GM19397 (cell line): ENCODE measurements at regions not wholly inside any gene's neighbourhood (a gene's known extent, or its start where the extent isn't known, plus 50 kb on each side); places are given as distances from the start of the nearest gene placed in this dataset.

Experiments used
- ATAC-seq: cut with Tn5 transposase; IDR thresholded peaks from one replicate; pipeline ENCODE4 v1.9.1; 2021; ENCODE audit warnings: mild to moderate bottlenecking, moderate library complexity; ENCODE audit not compliant: unreplicated experiment

DNA sequence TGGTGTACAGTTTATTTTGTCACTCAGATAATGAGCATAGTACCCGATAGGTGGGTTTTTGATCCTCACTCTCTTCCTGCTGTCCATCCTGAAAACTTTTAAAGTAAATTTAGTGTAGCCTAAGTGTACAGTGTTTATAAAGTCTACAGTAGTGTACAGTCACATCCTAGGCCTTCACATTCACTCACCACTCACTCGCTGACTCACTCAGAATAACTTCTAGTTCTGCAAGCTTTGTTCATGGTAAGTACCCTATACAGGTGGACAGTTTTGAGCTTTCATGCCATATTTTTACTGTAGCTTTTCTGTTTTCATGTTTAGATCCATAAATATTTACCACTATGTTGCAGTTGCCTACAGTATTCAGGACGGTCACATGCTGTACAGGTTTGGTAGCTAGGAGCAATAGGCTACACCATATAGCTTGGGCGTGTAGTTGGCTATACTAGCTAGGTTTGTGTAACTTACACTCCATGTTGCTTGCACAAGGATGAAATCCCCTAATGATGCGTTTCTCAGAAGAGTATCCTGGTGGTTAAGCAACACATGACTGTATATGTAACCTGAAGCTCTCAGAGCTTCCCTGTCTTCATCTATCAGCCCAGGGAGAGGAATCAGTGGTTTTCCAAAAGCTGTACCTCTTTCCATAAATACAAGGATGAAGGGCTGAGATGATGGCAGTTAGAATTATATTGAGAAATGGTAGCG, 87.6 kb upstream of the SLC25A26 start:
- ATAC-seq, result no peak

DNA sequence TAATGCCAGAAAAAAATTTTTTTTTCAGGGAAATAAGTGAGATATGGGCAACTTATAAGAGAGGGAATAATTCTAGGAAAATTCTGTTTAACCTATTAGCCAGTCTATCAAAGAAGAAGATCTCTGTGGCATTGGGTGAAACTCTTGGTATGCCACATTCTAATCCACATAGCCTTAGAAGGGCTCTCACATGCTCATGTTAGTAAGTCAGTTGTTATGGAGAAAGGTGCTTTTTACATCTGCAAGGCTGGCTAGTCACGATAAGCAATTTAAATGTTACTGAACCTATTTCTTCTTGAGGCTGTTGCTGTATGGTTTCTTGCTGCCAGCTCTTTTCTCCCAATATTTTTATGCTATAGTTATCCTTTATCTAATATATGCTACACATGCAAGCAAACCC, 89.9 kb upstream of the MAGI1 start:
- ATAC-seq, result no peak

DNA sequence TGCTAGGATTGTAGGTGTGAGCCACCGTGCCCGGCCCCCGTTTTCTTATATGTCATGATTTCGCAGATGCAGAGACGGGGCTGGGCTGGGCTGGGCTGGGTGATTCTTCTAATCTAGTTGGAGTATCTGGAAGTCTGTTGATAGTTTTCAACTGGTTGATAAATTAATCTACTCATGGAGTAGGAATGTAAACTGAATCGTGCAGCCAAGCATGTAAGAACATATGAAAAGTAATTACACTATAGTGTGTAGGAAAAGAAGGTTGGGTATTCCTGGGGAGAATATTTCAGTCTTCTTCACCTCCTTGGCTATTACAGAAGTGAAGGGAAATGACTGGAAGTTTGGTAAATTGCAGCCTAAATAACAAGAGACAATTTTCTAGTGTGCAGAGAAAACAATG, 82.6 kb upstream of the MAGI1 start:
- no peak for ATAC-seq

DNA sequence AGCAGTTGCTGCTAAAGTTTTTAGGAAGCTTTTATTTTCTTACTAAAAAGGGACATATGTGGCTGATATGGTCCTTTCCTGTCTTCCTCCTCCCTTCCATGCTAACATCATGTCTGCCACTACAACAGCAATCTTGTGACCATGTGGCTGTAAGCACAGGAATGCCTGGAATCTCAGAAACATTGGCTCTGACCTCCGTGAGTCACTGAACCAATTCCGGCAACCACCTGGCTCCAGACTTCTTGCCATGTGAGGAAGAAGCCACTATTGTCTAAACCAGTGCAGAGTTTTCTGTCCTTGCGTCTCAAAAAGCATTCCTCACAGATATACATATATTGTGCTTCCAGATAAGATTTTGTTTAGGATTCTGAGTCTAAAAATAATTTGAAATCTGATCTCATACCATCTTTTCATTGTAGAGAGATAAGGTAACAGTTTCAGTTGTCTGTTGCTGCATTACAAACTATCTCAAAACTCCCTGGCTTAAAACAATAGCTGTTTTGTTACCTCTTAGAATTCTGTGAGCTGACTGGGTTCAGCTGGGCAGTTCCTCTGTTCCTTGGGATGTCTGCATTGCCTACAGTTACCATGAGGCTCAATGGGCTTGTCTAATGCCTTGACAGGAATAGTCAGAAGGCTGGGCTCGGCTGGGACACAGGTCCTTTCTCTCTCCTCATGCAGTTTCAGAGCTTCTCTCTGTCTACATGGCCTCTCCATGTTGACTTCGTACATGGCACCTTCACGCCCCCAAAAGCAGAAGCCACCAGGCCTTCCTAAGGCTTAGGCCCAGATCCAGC, 77.3 kb upstream of the MAGI1 start:
- no peak for ATAC-seq

DNA sequence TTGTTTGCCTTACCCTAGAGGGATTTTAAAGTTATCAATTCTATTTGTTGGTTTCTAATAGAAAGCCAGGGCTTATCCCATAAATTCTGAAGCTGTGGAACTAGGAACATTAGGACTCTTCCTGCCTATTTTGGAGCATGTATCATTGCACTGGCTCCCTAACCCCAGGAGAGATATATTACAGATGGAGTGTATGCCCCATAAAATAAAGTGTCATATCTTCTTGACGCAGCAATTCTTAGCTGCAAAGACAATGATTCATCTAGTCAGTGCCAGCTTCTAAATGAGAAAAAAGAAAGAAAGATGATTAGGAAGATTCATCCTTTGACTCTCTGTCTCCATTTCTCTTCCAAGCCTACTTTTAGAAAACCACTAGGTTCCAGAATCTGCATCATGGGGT, 74.8 kb upstream of the MAGI1 start:
- no peak for ATAC-seq

DNA sequence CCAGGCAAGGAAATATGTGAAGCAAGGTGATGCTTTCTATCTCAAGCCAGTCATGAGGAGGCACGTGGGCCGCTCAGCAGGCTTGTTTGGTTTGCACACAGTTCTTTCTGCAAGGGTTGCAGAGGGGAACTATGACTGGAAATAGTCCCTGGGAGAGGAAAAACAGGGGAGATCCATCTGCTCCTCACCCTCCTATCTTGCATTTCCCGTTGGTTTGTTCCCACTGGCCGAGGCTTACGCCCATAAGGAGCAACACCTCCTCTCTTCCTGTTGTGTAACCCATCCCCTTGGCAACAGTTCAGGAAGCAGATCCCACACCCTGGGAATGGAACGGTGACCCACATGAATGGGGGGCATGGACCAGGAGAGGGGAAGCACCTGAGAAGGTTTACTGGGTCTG, 72.1 kb upstream of the MAGI1 start:
- no peak for ATAC-seq

DNA sequence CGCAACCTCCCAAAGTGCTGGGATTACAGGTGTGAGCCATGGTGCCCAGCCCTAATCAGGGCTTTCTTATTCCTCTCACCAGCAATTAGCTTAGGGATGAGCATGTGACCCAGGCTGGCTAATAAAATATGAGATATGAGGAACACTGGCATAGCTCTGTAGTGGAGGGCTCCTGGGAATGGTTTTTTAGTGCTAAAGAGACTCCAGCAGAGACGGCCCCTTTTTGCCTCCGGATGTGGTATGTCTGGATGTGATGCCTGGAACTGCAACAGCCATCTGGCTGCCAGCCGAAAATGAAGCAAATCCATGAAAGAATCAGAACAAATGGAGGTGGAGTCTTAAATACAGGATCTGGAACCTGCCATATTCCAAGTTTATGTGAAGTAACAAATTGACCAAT, 69.1 kb upstream of the MAGI1 start:
- no peak for ATAC-seq

DNA sequence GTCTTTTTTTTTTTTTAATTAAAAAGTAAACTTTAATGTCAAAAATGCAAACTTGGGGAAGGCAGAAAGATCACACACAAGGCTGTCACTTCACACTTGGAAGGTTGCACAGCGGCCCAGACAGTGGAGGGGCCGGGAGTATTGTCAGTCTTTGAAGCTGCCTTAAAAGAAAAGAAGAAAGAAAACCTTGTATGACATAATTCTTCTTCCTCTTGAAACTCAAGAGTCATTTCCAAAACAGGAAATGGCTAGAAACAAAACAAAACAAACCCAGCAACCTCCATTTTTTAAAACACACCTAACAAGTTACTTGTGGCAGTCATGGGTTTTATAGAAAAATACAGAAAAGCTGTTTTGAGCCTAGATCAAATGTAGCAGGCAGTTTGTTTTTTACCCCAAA, 68.1 kb upstream of the MAGI1 start:
- ATAC-seq, result no peak

DNA sequence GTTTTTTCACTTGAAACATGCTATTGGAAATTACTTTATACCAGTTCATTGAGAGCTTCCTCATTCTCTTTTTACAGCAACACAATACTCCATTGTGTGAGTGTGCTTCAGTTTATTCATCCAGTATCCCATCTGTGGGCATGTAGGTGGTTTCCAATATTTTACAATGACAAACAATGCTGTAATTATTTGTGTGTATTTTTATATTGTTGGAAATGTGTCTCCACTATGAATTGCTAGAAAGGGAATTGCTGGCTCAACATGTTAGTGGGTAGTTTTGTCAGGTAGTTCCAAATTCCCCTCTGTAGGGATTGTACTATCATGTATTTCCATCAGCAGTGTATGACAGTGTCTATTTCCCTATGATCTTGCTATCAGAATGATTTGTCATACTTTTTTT, 65.8 kb upstream of the MAGI1 start:
- ATAC-seq, result no peak

DNA sequence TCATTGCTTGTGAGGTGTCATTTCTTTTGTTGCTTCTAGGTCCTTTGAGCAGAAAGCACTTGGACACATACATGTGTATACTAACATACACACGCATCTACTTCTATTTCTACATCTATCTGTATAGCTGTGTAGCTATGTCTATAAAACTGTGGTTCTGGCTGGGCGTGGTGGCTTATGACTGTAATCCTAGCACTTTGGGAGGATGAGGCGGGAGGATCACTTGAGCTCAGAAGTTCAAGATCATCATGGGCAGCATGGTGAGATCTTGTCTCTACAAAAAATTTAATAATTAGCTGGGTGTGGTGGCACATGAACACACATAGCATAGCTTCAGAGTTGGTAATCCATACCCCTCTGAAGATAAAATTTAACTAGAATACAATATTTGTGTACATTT, 65.0 kb upstream of the MAGI1 start:
- ATAC-seq, result no peak

DNA sequence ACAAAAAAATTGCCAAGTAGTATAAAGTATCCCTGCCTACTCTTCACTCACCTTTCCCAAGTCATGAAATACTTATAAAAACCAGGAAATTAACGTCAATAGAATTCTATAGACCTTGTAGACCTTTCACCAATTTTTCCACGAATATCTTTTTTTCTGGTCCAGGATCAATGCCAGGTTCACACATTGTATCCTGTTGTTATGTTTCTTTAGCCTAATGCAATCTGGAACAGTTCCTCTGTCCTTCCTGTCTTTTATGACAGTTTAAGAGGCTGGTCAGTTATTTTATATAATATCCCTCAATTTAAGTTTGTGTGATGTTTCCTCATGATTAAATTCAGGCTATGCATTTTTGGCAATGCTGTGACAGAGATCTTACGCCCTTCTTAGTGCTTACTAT, 63.2 kb upstream of the MAGI1 start:
- no peak for ATAC-seq

DNA sequence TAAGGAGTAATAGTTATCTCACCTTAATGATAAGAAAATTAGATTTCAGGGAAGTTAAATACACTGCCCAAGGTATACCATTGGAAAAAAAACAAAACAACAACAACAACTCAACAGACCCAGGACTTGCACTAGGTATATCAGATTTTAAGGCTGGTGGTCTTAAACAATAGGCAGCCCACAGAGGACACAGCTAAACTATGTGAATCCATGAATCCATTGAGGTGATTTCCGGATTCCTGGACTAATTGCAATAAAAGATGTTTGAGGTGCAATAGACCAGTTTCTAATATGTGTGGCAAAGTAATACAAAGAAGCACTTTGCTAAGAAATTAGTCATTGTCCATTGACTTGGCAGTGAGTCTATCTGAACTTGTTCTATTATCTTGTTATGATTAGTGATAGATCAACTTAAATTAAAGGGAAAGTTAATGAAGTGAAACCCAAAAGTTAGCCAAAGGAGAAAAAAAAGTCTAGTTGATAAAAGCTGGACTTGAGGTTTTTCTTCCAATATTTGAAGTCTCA, 60.9 kb upstream of the MAGI1 start:
- no peak for ATAC-seq

DNA sequence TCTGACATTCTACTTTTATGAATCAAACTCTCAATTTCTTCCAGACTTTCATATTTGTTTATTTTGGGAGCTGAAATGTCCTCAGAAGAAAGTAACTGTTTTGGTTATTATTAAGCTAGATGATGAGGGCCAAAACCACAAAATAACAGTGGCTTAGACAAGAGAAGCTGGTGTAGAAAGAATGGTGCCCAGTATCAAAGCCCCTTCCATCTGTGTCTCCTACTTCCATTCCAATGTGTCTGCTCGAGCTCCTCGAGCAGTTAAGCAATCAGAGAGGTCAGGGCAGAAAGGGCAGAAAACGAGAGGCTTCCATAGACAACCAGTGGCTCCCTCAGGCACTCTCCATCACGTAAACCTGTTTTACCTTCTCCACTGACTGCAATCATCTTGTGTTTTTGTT, 59.7 kb upstream of the MAGI1 start:
- ATAC-seq, result no peak

DNA sequence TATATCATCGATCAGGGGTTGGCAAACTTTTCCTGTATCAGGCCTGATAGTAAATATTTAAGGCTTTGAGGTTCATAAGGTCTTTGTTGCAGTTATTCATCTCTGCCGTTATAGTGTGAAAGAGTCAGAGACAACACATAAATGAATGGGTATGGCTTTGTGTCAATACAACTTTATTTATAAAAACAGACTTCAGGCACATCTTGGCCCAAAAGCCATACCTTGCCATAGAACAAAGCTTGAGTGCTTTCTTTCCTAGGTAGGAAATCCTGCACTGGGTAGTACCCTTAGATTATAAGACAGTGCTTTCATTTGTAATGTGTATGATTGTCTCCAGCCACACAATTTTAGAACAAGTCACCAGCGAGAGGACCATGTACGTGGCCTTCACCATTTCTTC, 58.9 kb upstream of the MAGI1 start:
- no peak for ATAC-seq

DNA sequence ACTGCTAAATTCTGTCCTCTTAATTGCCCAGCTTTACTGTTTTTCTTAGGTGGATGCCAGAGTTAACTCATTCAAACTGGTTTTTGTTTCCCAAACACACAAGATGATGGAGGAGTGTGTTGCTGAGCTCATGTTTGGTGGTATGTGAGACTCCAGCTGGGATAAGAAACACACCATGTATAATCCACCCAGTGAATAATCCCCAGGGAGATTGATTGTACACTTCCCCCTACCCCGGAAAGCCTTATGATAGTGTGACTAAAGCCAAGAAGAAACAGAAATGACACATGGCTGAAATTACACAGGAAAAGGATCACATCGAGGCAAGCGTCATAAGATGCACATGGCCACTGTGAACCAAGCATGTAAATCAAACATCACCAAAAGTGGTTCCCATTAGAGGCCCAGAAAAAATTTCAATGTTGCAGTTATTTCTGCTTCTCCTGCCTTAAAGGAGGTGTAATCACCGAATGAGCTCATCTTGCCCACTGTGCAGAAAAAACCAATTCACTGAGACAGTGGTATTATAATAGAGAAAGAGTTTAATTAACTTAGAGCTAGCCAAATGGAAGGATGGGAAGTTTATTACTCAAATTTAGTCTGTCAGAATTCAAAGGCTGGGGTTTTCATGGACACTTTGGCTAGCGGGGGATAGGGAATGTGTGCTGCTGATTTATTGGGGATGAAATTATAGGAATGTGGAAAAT, 56.7 kb upstream of the MAGI1 start:
- ATAC-seq, result no peak

DNA sequence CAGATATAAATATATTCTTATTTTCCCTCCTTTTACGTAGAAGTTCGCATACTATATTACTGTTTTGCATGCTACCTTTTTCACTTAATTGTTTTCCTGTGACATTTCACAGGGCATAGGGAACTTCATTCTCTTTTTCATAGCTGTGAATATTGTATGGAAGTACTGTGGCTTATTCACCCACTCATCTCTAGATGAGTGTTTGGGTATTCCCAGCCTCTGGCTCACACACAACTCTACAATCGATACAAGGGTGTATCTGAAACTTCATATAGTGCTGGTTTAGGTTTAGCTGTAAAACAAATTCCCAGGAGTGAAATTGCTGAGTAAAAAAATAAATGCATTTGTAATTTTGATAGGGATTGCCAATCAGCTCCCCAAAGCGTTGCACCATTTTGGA, 55.3 kb upstream of the MAGI1 start:
- no peak for ATAC-seq

DNA sequence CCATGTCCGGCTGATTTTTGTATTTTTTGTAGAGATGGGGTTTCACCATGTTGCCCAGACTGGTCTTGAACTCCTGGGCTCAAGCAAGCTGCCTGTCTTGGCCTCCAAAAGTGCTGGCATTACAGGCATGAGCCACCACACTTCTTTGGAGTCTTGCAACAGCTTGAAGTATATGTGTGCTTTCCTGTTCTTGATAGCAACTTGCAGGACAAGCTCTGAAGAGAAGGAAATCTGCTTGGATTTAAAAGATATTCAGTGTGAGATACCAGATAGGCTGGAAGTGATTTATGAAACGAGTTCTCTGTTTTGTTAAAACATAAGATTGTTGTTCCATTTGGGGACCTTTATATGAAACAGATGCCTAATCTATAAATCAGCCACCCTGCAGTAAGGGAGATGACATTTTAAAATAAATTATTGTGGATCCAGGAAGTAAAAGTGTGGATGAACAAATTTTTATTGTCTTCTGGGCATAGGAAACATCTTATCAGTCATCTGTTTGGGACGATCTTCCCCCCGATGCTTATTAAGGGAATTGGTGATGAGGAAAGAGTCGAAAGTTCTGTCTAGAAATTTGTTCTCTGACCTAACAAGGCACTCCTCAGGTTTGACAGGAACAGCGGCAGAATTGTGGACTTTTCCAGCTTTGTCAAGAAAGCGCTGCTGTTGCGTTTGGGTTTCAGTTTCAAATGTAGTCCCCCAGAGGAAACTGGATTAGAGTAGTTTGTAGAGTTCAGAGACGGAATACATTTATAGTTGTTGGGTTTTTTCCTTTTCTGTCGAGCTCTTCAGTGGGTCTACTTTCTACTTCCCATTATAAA, 53.7 kb upstream of the MAGI1 start:
- no peak for ATAC-seq
